ENCODE measurements at regions not wholly inside any gene's neighbourhood (a gene's known extent, or its start where the extent isn't known, plus 50 kb on each side); places are given as distances from the start of the nearest gene placed in this dataset.
"Not testable (repeated sequence)": the region's sequence is repeated elsewhere in the genome, so short reads cannot be mapped to it uniquely, and the experiment has no call there.

- DNase-seq, result no peak
Measured at GRCh38 chr10:3877211-3878000, 92.4 kb upstream of the KLF6 start.

- no peak for DNase-seq
Measured at GRCh38 chr10:3876350-3876962, 91.4 kb upstream of the KLF6 start.

GRCh38 chr10:3875842-3876235 is 90.8 kb upstream of the KLF6 start:
- no peak for DNase-seq

GRCh38 chr10:3874990-3875841 is 90.2 kb upstream of the KLF6 start:
- no peak for DNase-seq

- DNase-seq, result not testable (repeated sequence)
Measured at GRCh38 chr10:3874610-3874989, 89.6 kb upstream of the KLF6 start.

GRCh38 chr10:3873728-3874461 is 88.9 kb upstream of the KLF6 start:
- DNase-seq, result no peak

DNA sequence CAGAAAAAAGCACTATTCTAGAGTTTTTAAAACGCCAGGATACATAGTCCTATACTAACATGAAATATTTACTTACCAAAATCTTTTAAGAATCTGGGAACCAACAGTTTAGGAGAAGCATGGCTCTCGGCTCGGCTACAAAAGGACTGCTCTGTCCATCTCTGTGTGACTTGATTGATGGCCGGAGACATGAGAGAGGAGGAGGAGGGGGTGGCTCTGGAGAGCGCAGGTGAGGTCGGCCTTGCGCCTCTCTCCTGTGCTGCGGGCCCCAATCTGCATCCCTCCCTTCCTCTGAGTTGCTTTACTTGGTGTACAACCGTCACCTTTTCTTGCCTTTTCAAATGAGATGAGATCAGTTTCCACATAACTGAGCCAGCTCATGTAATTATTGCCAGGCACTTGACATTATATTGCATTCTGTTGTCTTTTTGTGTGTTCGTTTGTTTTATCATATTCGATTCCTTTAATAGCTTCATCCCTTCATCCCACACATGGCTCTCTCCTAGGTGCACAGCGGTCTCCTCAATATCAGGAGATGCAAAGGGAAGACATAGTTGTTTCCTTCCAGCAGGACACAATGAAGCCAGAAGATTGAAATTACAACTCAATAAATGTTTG is 87.8 kb upstream of the KLF6 start:
- DNase-seq, result no peak

DNA sequence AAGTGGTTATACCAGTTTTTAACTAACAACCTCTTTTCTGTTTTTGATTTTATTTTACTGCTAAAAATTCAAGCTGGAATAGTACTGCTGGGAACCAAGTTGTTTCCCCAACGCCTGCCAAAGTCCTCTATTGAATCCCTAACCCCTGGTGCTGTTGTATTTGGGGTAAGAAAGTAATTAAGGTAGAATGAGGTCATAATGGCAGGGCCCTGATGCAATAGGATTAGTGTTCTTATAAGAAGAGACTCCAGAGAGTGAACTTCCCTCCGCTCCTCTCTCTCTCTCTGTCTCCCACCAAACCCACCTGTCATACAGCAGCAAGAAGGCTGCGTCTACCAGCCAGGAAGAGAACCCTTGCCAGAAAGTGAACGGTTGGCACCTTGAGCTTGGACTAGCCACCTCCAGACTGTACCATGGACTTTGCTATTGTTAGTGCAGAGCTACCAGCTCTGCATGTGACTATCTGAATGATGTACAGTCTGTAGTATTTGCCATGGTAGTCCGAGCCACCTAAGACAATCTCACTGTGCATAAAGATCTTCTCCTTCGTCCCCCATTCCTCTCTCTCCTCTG is 86.5 kb upstream of the KLF6 start:
- no peak for DNase-seq

- no peak for DNase-seq
Measured at GRCh38 chr10:3869036-3869435, 84.0 kb upstream of the KLF6 start.

DNA sequence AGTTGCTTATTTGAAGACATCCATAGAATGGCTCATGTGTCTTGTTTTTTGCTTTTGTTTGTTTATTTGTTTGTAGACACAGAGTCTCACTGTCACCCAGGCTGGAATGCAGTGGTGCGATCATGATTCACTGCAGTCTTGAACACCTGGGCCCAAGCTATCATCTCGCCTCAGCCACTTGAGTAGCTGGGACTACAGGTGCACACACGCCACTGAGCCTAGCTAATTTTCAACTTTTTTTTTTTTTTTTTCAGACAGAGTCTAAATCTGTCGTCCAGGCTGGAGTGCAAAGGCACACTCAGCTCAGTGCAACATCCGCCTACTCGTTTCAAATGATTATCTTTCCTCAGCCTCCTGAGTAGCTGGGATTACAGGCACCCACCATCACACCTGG is 83.3 kb upstream of the KLF6 start:
- no peak for DNase-seq

GRCh38 chr10:3867454-3868270 is 82.7 kb upstream of the KLF6 start:
- DNase-seq, result no peak

- no peak for DNase-seq
Measured at GRCh38 chr10:3866332-3866731, 81.3 kb upstream of the KLF6 start.

DNA sequence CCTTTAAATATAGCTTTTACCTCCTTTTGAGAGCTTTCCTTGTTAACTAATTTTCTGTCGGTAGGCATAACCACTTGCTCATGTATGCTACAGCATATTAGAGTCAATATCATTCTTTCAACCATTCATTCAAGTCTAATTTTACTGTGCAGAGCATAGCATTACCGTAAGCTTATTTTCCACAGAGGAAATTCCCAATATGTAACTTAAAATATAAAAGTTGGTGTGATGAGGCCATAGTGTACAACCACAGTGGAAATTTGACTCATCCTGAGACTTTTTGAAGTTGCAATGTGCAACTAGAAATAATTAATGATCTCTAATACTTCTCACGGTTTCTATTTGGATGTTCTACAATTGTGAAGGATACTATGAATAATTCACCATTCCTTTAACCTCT is 80.6 kb upstream of the KLF6 start:
- no peak for DNase-seq

- no peak for DNase-seq
Measured at GRCh38 chr10:3861795-3862194, 76.8 kb upstream of the KLF6 start.

- no peak for DNase-seq
Measured at GRCh38 chr10:3858051-3858845, 73.2 kb upstream of the KLF6 start.

DNA sequence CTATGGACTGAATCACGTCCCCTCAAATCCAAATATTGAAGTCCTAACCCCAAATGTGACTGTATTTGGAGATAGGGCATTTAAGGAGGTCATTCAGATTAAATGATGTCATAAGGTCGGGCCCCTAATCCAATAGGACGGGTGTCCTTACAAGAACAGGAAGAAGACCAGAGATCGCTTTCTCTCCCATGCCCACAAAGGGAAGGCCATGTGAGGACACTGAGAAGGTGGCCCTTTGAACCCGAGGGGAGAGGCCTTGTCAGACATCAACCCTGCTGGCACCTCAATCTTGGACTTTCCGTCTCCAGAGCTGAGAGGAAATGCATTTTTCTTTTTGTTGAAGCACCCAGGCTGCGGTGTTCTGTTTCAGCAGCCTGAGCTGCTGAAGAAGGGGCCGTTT is 72.3 kb upstream of the KLF6 start:
- DNase-seq, result no peak

DNA sequence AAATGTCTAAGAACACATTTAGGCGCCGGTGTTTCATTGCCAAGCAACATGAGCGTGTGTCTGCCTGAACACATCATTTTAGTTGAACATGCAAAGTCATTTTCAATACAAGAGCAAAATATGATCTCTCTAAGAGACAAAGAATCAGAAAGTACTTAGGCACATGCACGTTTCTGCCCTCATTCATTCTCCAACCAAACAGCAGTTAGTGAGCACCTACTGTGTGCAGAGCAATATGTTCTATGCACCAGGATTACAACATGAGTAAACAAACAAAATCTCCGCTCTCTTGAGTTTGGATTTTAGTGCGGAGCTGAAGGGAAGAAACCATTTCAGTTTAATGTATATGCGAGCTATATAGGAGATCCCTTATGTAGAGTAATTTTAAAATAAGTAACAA is 71.6 kb upstream of the KLF6 start:
- no peak for DNase-seq

DNA sequence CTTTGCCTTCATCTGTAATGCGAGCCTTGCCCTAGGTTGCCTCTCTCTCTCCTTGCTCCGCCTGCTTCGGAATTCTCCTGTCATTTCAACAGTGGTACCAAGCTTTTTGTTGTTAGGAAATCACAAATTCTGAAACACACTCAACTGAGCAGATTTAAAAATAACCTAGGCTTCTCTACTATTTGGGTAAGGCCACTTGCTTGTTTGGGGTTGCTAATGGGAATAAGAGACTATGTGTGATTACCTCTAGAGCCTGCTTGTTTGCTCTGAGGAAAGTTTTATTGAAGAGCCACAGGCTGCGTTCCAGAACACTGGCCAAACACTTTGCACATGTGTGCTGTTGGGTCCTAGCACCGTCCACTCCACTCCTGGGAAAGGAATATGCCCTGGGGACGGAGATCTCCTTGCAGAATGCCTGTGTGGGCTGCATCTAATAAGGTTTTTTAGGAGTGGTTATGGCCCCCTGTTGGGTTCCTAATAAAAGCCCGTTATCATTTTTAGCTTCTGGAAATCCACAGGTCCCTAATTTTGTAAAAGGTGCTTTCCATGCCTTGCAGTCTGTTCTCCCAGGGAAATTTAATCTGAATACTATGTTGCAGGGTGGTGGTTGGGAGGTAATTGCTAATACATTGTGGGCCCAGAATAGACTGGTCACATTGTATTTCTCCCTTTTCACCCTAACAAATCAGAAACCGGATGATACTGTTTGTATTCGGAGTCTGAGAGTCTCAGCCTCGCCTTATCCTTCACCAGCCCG is 68.7 kb upstream of the KLF6 start:
- no peak for DNase-seq

DNA sequence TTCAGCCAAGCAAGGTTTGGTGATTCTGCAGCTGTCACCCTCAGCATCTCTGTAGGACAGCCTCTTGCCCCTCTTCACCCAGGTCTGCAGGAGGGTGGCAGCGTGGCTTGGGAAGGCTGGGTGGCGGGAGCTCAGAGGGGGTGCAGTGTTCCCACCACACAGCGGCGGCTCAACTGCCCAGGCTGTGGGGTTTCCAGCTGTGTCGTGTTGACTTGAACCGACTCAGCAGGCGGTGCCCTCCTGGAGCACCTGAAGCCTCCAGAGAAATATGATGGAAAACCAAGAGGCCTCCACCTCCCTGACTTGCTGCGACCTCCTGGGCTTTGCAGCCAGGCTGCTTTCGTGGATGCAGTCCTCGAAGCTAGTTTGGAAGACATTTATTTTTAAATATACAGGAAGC is 68.0 kb upstream of the KLF6 start:
- no peak for DNase-seq

Data from activated CD4-positive, alpha-beta T cell treated with anti-CD3 and anti-CD28 coated beads for 1 hour (primary cell).